Uterus (tissue), 2 donors: ENCODE measurements at regions not wholly inside any gene's neighbourhood (a gene's known extent, or its start where the extent isn't known, plus 50 kb on each side); places are given as distances from the start of the nearest gene placed in this dataset.

Source experiments
- POLR2A ChIP-seq, 2 donors: fragments of 450-650 bp; IDR thresholded peaks; one replicate each; pipeline ENCODE4 v1.6.1; 2016; ENCODE audit warnings: antibody characterized with exemption in 2 of 2, mild to moderate bottlenecking in 1 of 2, moderate library complexity in 1 of 2
- TF ChIP-seq, protein P1 (sequence below), 4 experiments: fragments of 200-600 bp in 2 of 4; fragments of 450-650 bp in 2 of 4; sonication (generic) in 2 of 4; IDR thresholded peaks; one replicate each; pipeline ENCODE4 v1.5.1; 2016 to 2019; ENCODE audit warnings: antibody characterized with exemption in 4 of 4, mild to moderate bottlenecking in 2 of 4, moderate library complexity in 1 of 4

DNA sequence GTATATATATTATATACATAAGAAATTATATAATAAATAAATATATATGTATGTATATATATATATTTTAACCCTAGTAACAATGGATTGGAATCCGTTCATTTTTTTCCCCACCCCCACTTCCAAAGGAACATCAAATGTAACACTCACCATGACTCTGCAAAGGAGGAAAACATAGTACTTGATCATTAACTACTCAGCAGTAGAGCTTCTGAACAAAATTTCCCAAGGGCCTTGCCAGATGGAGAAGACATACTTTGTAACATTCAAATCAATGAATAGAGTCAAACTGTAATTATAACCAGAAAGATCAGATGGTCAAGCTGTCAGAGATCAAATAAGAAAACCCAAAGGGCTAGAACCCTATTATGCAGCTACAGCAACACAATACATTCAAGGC, 126.0 kb upstream of the CNTN1 start:
- no peak for TF ChIP-seq POLR2A (IDR thresholded peaks at IDR 0.05)
- TF ChIP-seq, protein P1, sequence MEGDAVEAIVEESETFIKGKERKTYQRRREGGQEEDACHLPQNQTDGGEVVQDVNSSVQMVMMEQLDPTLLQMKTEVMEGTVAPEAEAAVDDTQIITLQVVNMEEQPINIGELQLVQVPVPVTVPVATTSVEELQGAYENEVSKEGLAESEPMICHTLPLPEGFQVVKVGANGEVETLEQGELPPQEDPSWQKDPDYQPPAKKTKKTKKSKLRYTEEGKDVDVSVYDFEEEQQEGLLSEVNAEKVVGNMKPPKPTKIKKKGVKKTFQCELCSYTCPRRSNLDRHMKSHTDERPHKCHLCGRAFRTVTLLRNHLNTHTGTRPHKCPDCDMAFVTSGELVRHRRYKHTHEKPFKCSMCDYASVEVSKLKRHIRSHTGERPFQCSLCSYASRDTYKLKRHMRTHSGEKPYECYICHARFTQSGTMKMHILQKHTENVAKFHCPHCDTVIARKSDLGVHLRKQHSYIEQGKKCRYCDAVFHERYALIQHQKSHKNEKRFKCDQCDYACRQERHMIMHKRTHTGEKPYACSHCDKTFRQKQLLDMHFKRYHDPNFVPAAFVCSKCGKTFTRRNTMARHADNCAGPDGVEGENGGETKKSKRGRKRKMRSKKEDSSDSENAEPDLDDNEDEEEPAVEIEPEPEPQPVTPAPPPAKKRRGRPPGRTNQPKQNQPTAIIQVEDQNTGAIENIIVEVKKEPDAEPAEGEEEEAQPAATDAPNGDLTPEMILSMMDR (IDR thresholded peaks at IDR 0.05): no peak
